GM18508 (cell line): ENCODE measurements at regions not wholly inside any gene's neighbourhood (a gene's known extent, or its start where the extent isn't known, plus 50 kb on each side); places are given as distances from the start of the nearest gene placed in this dataset.

Experiments
- ATAC-seq: cut with Tn5 transposase; IDR thresholded peaks from one replicate; pipeline ENCODE4 v1.9.1; 2021; ENCODE audit warnings: moderate number of reproducible peaks; ENCODE audit not compliant: insufficient read depth, unreplicated experiment

- no peak for ATAC-seq
Measured at GRCh38 chr11:112826788-112827187, 134.4 kb upstream of the NCAM1 start.

DNA sequence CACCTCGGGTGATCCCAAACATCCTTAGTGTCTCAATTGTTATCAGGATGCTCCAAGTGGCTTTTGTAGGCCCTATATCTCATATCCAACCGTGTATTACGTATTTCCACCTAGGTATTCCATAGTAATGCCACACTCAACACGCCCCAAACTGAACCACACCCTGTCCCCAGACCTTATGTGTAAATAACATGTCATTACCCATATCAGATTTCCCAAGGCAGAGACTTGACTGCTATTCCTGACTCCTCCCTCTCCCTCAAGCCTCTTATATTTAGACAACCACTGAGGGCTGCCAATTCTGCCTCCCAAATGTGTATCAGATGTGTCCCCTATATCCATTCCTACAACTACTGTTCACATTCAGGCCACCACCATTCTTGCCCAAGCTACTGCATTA, 132.8 kb upstream of the NCAM1 start:
- no peak for ATAC-seq

- no peak for ATAC-seq
Measured at GRCh38 chr11:112829971-112830654, 131.1 kb upstream of the NCAM1 start.

DNA sequence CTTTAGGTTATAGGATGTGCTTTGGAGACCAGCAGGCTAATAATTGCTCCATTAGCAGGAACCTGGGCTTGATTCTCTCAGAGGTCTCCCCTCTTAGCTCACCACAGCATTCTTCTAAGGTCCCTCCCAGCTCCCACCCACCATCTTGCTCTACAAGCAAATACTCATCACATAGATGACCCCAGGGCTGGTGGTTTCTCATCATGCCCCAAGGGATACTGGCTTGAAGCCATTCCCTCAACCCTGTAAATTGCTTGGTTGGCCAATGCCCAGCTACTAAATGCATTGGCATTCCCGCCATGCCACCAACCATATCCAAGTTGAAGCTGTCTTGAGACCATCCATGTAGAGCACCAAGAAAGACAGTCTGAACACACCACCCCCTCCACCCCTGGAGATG, 130.2 kb upstream of the NCAM1 start:
- no peak for ATAC-seq

DNA sequence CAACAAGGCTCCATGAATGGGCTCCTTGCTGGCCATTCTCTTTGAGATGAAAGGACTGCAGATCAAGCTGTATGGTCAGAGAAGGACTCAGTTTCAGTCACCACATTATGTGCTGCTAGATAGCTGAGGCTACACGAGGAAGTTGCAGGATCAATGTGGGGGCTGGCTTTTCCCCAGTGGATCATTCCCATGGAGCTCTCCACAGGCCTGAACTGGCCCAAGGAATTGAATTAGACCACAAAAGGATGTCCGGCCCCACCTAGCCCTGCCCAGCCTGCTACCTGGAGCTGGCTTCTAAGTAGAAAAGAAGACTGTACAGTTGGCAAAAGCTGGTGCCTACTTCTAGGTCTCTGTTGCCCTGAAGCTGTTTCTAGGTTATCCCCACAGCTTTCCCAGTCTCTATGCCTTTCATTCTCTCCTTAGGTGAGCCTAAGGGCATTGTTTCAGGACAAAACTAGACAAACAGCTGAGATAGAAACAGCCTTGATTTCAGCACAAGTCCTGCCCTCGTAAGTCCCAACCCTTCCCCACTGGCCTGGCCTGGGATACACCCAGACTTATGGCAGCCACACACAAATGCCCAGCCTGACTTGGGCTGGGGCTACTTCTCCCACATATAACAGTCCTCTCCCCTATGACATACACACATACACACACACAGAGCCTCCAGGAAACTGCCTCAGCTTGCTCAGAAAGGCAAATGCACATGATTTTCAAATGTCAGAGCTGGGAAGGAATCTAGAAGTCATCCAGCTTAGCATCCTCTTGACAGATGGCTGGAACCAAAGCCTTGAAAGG, 129.1 kb upstream of the NCAM1 start:
- ATAC-seq = no peak

- no peak for ATAC-seq
Measured at GRCh38 chr11:112834277-112834755, 126.9 kb upstream of the NCAM1 start.

DNA sequence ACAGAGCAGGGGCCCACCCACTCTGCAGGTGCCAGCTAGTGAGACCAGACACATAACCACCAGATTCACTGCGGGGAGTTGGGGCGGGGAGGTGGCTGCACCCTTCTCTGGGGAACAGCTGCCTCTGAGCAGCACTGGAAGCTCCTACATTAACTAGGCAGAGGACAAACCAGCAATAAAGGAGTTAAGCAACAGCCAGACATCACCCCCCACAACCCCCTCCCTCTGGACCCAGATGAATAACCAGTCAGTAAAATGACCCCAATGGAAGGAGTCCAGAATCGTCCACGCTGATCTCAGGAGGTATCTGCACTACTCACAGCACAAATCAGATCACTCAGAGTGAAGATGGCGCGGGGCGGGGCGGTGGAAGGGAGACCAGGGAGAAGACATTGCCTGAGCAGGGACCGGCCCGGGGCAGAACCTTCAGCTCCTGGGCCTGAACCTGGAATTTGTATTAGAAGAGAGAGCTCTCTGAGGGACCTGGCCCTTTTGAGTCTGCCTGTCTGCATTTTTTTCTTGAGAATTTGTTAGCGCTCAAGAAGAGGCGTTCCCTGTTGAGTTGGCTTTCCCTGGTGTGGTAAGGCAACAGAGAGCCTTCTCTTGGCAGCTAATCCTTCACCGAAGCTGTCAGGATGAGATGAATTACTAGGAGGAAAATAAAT, 125.5 kb upstream of the NCAM1 start:
- ATAC-seq = no peak

DNA sequence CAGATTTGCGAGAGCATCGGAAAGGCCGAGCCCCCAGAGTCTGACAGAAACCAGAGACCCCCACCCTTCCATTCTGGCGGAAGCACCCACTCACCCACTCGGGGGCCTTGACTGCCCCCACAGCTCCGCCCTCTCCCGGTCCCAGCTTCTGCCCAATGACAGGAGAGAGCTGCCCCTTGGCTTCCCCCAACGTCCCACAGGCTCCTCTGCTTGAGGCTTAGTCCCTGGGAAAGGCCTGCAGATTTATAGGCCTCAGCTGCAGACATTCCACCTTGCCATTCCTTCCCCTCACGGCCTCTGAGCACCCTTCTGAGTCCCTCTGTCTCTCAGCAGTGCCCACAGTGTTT, 125.0 kb upstream of the NCAM1 start:
- ATAC-seq = no peak

DNA sequence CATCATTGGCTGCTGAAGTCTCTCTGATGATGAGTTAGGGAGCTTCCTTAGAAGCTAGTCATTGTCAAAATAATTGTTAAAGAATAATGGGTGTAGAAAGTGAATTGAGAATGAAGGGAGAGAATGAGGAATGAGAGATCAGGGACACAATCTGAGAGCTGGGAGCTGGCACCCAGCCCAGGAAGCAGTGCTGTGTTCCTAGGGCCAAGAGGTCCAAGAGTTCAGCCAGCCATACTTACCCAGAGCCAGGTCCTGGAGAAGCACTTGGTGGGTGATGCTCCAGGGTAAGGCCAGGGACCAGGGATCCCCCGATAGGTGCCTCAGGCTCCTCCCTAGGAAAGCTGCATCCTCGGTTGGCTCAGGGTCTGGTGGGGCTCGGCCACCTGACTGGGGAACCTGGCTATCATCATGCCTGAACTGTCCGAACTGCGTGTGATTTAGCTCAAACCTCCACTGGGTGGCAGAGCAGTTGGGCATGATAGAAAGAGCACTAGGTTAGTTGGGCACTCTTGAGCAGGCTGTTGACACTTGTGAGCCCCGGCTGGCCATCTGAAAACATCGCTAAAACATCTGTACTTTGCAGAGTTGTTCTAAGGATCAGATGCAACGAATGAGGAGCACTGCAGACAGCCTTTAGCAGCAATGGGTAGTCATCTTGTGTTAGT, 123.9 kb upstream of the NCAM1 start:
- ATAC-seq = no peak

DNA sequence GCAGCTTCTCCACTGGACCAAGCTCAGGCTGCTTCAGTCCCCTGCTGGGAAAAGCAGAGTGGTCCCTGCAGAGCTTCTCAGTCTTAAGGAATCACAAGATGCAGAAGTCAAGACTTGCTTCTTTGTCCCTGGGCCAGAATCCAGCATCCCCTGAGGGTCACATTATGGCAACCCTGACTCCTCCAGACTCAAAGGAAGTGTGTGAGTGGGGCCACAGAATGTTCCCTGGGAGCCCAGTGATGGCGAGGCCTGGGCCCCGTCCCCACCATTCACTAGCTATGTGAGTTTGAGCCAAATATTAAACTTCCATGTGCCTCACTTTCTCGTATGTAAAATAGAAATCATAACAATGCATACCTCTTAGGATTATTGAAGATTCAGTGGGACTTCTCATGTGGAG, 122.2 kb upstream of the NCAM1 start:
- ATAC-seq = no peak

- no peak for ATAC-seq
Measured at GRCh38 chr11:112841729-112842128, 119.5 kb upstream of the NCAM1 start.

DNA sequence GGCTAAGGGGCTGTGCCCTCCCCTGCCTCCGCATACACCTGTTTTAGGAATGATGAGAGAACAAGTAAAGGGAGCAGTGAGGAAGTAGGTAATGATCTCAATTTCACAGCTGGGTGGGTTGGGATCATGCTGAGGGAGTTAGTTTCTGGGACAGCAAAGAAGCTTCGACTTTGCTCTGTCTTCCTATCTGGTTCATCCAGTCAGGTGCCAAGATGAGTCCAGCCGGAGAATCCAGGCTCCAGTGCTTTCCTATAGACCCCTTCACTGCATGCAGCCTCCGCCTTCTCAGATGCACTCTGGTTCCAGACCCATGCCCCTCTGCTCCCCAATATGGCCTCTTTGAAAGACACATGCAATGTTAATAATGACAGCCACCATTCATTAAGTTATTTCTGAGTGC, 119.1 kb upstream of the NCAM1 start:
- no peak for ATAC-seq

DNA sequence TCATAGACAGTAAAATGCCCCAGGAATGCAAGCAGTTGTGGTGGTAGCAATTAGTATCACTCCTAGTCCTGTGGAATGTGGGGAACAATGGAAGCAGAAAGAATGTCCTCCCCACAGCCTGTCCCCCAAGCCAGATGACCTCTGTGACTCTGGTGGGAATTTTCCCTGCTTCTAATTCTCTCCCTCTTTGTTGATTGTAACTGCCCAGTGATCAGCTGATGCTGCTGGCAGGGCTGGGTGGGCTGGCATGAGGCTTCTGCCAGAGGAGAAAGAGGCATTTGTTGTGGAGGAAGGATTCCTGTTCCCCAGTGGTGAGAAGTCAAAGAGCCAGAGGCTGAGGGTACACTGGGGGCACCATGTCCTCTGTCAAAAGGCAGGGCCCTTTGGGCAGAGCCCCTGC, 116.7 kb upstream of the NCAM1 start:
- ATAC-seq = no peak

GRCh38 chr11:112847568-112847967, 113.7 kb upstream of the NCAM1 start:
- ATAC-seq = no peak

- ATAC-seq = no peak
Measured at GRCh38 chr11:112852143-112852866, 108.9 kb upstream of the NCAM1 start.

GRCh38 chr11:112856133-112856532, 105.1 kb upstream of the NCAM1 start:
- no peak for ATAC-seq

DNA sequence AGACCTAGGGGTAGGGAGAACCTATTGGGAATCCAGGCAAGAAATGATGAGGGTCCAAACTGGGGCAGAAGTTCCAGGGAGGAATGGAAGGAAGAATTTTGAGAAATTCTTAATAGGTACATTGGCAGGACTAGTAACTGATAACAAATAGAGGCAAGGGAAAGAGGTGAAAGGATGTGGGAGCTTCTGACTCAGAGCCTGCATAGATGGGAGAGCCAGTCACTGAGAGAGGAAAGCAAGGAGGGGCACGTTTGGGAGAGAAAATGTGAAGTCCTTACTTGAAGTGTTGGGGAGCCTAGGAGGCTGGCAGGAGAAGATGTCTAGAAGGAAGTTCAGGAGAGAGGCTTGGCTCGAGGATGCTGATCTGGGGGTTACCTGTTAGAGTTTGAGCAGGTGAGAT, 104.6 kb upstream of the NCAM1 start:
- no peak for ATAC-seq

- no peak for ATAC-seq
Measured at GRCh38 chr11:112858289-112859023, 102.8 kb upstream of the NCAM1 start.

GRCh38 chr11:112859787-112860186, 101.4 kb upstream of the NCAM1 start:
- ATAC-seq = no peak

GRCh38 chr11:112861356-112861755, 99.9 kb upstream of the NCAM1 start:
- no peak for ATAC-seq
